Colon (tissue), 2 donors: ENCODE measurements at regions not wholly inside any gene's neighbourhood (a gene's known extent, or its start where the extent isn't known, plus 50 kb on each side); places are given as distances from the start of the nearest gene placed in this dataset.
"Not testable (repeated sequence)": the region's sequence is repeated elsewhere in the genome, so short reads cannot be mapped to it uniquely, and the experiment has no call there.

Experiments
- FAIRE-seq: peaks from 2 replicates; lab custom pipeline; 2012; peaks lifted over from hg19 to GRCh38; lab: Jason Lieb, UNC
- donor health status: control.
- donor health status: control.

- no peak for FAIRE-seq
Observed at GRCh38 chr7:25454562-25455041, 226.3 kb upstream of the NPVF start.

- no peak for FAIRE-seq
Observed at GRCh38 chr7:25455683-25456251, 227.5 kb upstream of the NPVF start.

GRCh38 chr7:25456467-25457171 is 228.3 kb upstream of the NPVF start:
- no peak for FAIRE-seq

- no peak for FAIRE-seq
Observed at GRCh38 chr7:25459057-25459456, 230.8 kb upstream of the NPVF start.

GRCh38 chr7:25460433-25460832 is 232.1 kb upstream of the NPVF start:
- no peak for FAIRE-seq

GRCh38 chr7:25469669-25470068 is 241.4 kb upstream of the NPVF start:
- FAIRE-seq = no peak

GRCh38 chr7:25476863-25477499 is 248.7 kb upstream of the NPVF start:
- FAIRE-seq = no peak

GRCh38 chr7:25478221-25478620 is 249.9 kb upstream of the NPVF start:
- not testable (repeated sequence) for FAIRE-seq

GRCh38 chr7:25478925-25479324 is 250.6 kb upstream of the NPVF start:
- FAIRE-seq = no peak

- FAIRE-seq = no peak
Observed at GRCh38 chr7:25481891-25482290, 253.6 kb upstream of the NPVF start.

GRCh38 chr7:25482631-25483030 is 254.3 kb upstream of the NPVF start:
- FAIRE-seq = no peak

- FAIRE-seq = no peak
Observed at GRCh38 chr7:25485026-25485425, 256.7 kb upstream of the NPVF start.

GRCh38 chr7:25486656-25487055 is 258.4 kb upstream of the NPVF start:
- FAIRE-seq = no peak

GRCh38 chr7:25493805-25494366 is 265.6 kb upstream of the NPVF start:
- no peak for FAIRE-seq

- no peak for FAIRE-seq
Observed at GRCh38 chr7:25494896-25495295, 266.6 kb upstream of the NPVF start.

GRCh38 chr7:25495342-25496250 is 267.3 kb upstream of the NPVF start:
- FAIRE-seq = no peak

- no peak for FAIRE-seq
Observed at GRCh38 chr7:25496476-25497368, 268.4 kb upstream of the NPVF start.

- no peak for FAIRE-seq
Observed at GRCh38 chr7:25500393-25500921, 272.2 kb upstream of the NPVF start.

- no peak for FAIRE-seq
Observed at GRCh38 chr7:25503306-25503705, 275.0 kb upstream of the NPVF start.

GRCh38 chr7:25512061-25512687 is 283.9 kb upstream of the NPVF start:
- no peak for FAIRE-seq
